Transverse colon (tissue), 4 donors: ENCODE measurements at regions not wholly inside any gene's neighbourhood (a gene's known extent, or its start where the extent isn't known, plus 50 kb on each side); places are given as distances from the start of the nearest gene placed in this dataset.

Experiments used
- DNase-seq: peaks from one replicate; pipeline ENCODE4 v3.0.0-alpha.2; 2019
- H3K27ac ChIP-seq, 4 donors: fragments of 200-600 bp; sonication (generic); 2 replicates each; pipeline ENCODE4 v1.5.1; 2016 to 2018; ENCODE audit warnings: inconsistent platforms in 4 of 4
- H3K27me3 ChIP-seq: fragments of 200-600 bp; sonication (generic); 2 replicates; pipeline ENCODE4 v1.5.1; 2017; ENCODE audit warnings: inconsistent platforms
- H3K36me3 ChIP-seq, 4 donors: fragments of 200-600 bp; sonication (generic); 2 replicates each; pipeline ENCODE4 v1.5.1; 2017 to 2019; ENCODE audit warnings: inconsistent platforms in 4 of 4
- H3K4me1 ChIP-seq, 4 donors: fragments of 200-600 bp; sonication (generic); 2 replicates each; pipeline ENCODE4 v1.5.1; 2017 to 2020; ENCODE audit warnings: inconsistent platforms in 4 of 4
- H3K4me3 ChIP-seq, 4 donors: fragments of 200-600 bp; sonication (generic); 1 replicate in 1 of 4; 2 replicates in 3 of 4; pipeline versions ENCODE4 v1.5.1 to v1.6.1; 2017 to 2019; ENCODE audit warnings: inconsistent platforms in 4 of 4
- H3K9me3 ChIP-seq, 2 donors: fragments of 200-600 bp; sonication (generic); 2 replicates each; pipeline ENCODE4 v1.5.1; 2017 to 2019; ENCODE audit warnings: inconsistent platforms in 2 of 2
- CTCF ChIP-seq, 5 experiments: fragments of 200-600 bp in 3 of 5; fragments of 450-650 bp in 2 of 5; sonication (generic) in 3 of 5; IDR thresholded peaks; 1 replicate in 2 of 5; 2 replicates in 3 of 5; pipeline ENCODE4 v1.5.1; 2016 to 2017; ENCODE audit warnings: antibody characterized with exemption in 5 of 5, inconsistent platforms in 3 of 5, mild to moderate bottlenecking in 2 of 5, moderate library complexity in 1 of 5
- EP300 ChIP-seq: sonication (generic); formaldehyde crosslinking; IDR thresholded peaks from one replicate; pipeline ENCODE4 v1.6.1; 2017; ENCODE audit warnings: antibody characterized with exemption, low read depth
- POLR2A ChIP-seq: fragments of 450-650 bp; IDR thresholded peaks from one replicate; pipeline ENCODE4 v1.6.1; 2016; ENCODE audit warnings: antibody characterized with exemption, mild to moderate bottlenecking, moderate library complexity
- POLR2AphosphoS5 ChIP-seq, 3 donors: sonication (generic); formaldehyde crosslinking; IDR thresholded peaks; one replicate each; pipeline ENCODE4 v1.6.1; 2016; ENCODE audit warnings: antibody characterized with exemption in 3 of 3
- WGBS, 2 donors: methylation state at CpG; one replicate each; pipeline ENCODE4 v1.1.5; 2018; ENCODE audit warnings: low coverage in 1 of 2; 5-methylcytosine and 5-hydroxymethylcytosine counted together
- in situ Hi-C, 4 donors: fragments of 200-750 bp; cut with MboI; loops; one replicate each; pipeline versions ENCODE4 v1.15.0 to v1.15.1; 2017; ENCODE audit warnings: low sequenced_read_pairs in 3 of 4, low pct_ligation_motif_present in 1 of 4, low pct_unique_long_range_greater_than_20kb in 1 of 4
- intact Hi-C: fragments of 100-400 bp; cut with DNase I; formaldehyde crosslinking; loops from one replicate; pipeline ENCODE4 v1.15.1; 2023; ENCODE audit warnings: low total_unique reads

- intact Hi-C loops, result no loop called here
- no peak for DNase-seq
- Histone ChIP-seq H3K4me3 (no peak overlapping the region), H3K36me3 (no peaks in the 10 kb centered on the region), H3K27me3 (no peaks in the 10 kb centered on the region), H3K27ac (no peak overlapping the region), H3K4me1 (no peaks in the 10 kb centered on the region), H3K9me3 (no peaks in the 10 kb centered on the region)
- no peak for TF ChIP-seq EP300
- TF ChIP-seq CTCF (IDR thresholded peaks at IDR 0.05), result no peak
- TF ChIP-seq POLR2A, result no peak
- TF ChIP-seq POLR2AphosphoS5 (IDR thresholded peaks at IDR 0.05), result no peak
- WGBS, 2 donors, result 81 to 84% methylated on average over 7 of the region's 7 CpGs
- in situ Hi-C loops, result no loop called here
Measured at GRCh38 chr13:72258340-72258981, 391.5 kb upstream of the DACH1 start.

GRCh38 chr13:72255908-72256307 lies 388.9 kb upstream of the DACH1 start:
- TF ChIP-seq EP300, result no peak
- TF ChIP-seq POLR2A, result no peak
- TF ChIP-seq CTCF (IDR thresholded peaks at IDR 0.05), result peak; percentile 32 to 69 (median 52)
- Histone ChIP-seq H3K4me3 (no peak overlapping the region), H3K36me3 (no peaks in the 10 kb centered on the region), H3K4me1 (no peaks in the 10 kb centered on the region), H3K27me3 (no peaks in the 10 kb centered on the region), H3K27ac (no peak overlapping the region), H3K9me3 (no peaks in the 10 kb centered on the region)
- DNase-seq, result peak; percentile 42
- in situ Hi-C loops (no loop called here), intact Hi-C loops (no loop called here)
- WGBS, 2 donors, result 22 to 28% methylated on average over 6 to 7 of the region's 7 CpGs

DNA sequence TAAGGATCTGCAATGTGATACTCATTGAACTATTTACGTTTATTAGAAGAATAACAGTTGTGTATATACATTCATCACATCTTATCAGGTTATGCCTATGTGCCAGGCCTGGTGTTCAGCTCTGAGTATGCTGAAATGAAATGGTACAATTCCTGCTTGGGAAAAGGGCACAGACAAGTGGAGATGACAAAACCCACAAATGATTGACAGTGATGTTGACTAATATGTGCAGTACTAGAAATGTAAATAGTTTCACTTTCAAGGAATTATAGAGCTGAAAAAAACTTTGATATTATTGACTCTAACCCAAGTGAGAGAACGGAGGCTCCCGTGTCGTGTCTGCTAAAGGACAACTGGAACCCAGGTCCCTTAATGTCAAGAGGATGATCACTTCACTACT lies 386.8 kb upstream of the DACH1 start:
- TF ChIP-seq EP300, result no peak
- no peak for TF ChIP-seq POLR2AphosphoS5 (IDR thresholded peaks at IDR 0.05)
- WGBS, 2 donors, result 88% methylated on average over 4 of the region's 4 CpGs

GRCh38 chr13:72246396-72246795 lies 379.4 kb upstream of the DACH1 start:
- Histone ChIP-seq H3K27me3 (no peaks in the 10 kb centered on the region), H3K4me1 (no peaks in the 10 kb centered on the region), H3K4me3 (no peak overlapping the region), H3K27ac (no peak overlapping the region), H3K9me3 (no peaks in the 10 kb centered on the region), H3K36me3 (no peaks in the 10 kb centered on the region)
- no peak for TF ChIP-seq EP300
- no peak for TF ChIP-seq POLR2A
- TF ChIP-seq POLR2AphosphoS5 (IDR thresholded peaks at IDR 0.05), result no peak
- TF ChIP-seq CTCF (IDR thresholded peaks at IDR 0.05), result no peak
- in situ Hi-C loops, result no loop called here
- DNase-seq, result no peak
- intact Hi-C loops, result no loop called here

More for the DNA sequence above, 386.8 kb upstream of the DACH1 start:
- intact Hi-C loops, result loop anchor here (5.0 kb wide), 1 partner anchor 701 kb away; no protein-coding TSS in a partner anchor
- H3K27me3 ChIP-seq, result no peaks in the 10 kb centered on the region
- H3K36me3 ChIP-seq, result no peaks in the 10 kb centered on the region
- no peaks in the 10 kb centered on the region for H3K4me1 ChIP-seq
- H3K9me3 ChIP-seq, result no peaks in the 10 kb centered on the region
- in situ Hi-C loops, result no loop called here
- no peak for DNase-seq
- no peak overlapping the region for H3K27ac ChIP-seq
- no peak overlapping the region for H3K4me3 ChIP-seq

DNA sequence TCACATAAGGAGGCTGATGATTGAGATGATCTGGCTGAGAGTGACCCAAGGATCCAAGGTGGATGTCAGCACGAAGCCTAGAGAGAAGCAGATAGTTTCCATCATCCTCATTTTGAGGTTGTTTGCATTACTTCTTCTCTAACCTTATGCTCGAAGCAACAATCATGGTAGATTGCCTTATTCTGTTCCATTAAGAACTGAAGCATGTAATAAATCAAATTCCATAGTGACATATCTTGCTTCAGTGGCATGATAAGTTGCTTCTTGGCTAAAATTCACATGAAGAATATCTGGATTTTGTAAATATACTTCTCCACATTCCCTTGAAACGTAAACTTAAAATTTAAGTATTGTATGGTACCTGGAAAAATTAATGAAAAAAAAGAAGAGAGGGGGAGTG lies 377.8 kb upstream of the DACH1 start:
- Histone ChIP-seq H3K27me3 (no peaks in the 10 kb centered on the region), H3K4me3 (no peak overlapping the region), H3K9me3 (no peaks in the 10 kb centered on the region), H3K36me3 (no peaks in the 10 kb centered on the region), H3K4me1 (no peaks in the 10 kb centered on the region), H3K27ac (no peak overlapping the region)
- intact Hi-C loops (no loop called here), in situ Hi-C loops (no loop called here)
- 63 to 64% methylated on average over 3 of the region's 3 CpGs for WGBS, 2 donors
- DNase-seq, result no peak
- TF ChIP-seq POLR2AphosphoS5 (IDR thresholded peaks at IDR 0.05), result no peak
- no peak for TF ChIP-seq EP300
